ENCODE measurements at regions not wholly inside any gene's neighbourhood (a gene's known extent, or its start where the extent isn't known, plus 50 kb on each side); places are given as distances from the start of the nearest gene placed in this dataset.

GRCh38 chr7:156255635-156256034 is 384.9 kb upstream of the RNF32 start:
- DNase-seq = no peak

- no peak for DNase-seq
These were observed 388.7 kb upstream of the RNF32 start for GRCh38 chr7:156251861-156252260.

- DNase-seq = no peak
These were observed 400.0 kb upstream of the RNF32 start for GRCh38 chr7:156240532-156240931.

- DNase-seq = no peak
These were observed 402.0 kb upstream of the RNF32 start for GRCh38 chr7:156238366-156239133.

GRCh38 chr7:156237614-156238013 is 403.0 kb upstream of the RNF32 start:
- DNase-seq = no peak

- no peak for DNase-seq
These were observed 403.5 kb upstream of the RNF32 start for GRCh38 chr7:156236936-156237599.

GRCh38 chr7:156236181-156236889 is 404.2 kb upstream of the RNF32 start:
- DNase-seq = no peak

GRCh38 chr7:156234666-156235494 is 405.7 kb upstream of the RNF32 start:
- no peak for DNase-seq

GRCh38 chr7:156234192-156234591 is 406.4 kb upstream of the RNF32 start:
- DNase-seq = no peak

- DNase-seq = no peak
These were observed 407.5 kb upstream of the RNF32 start for GRCh38 chr7:156232931-156233705.

GRCh38 chr7:156230576-156230975 is 410.0 kb upstream of the RNF32 start:
- no peak for DNase-seq

- no peak for DNase-seq
These were observed 412.6 kb upstream of the SHH start for GRCh38 chr7:156224833-156225225.

GRCh38 chr7:156223935-156224832 is 411.9 kb upstream of the SHH start:
- no peak for DNase-seq

- DNase-seq = no peak
These were observed 410.3 kb upstream of the SHH start for GRCh38 chr7:156222611-156223010.

- DNase-seq = no peak
These were observed 409.9 kb upstream of the SHH start for GRCh38 chr7:156222151-156222550.

- no peak for DNase-seq
These were observed 408.4 kb upstream of the SHH start for GRCh38 chr7:156220701-156221100.

GRCh38 chr7:156220078-156220605 is 407.9 kb upstream of the SHH start:
- no peak for DNase-seq

GRCh38 chr7:156219307-156220077 is 407.2 kb upstream of the SHH start:
- DNase-seq = no peak

GRCh38 chr7:156218544-156219306 is 406.5 kb upstream of the SHH start:
- DNase-seq = no peak
